Left renal cortex interstitium (tissue), 4 donors: ENCODE measurements at regions not wholly inside any gene's neighbourhood (a gene's known extent, or its start where the extent isn't known, plus 50 kb on each side); places are given as distances from the start of the nearest gene placed in this dataset.

Experiments used
- DNase-seq, 4 donors: peaks; one replicate each; pipeline ENCODE4 v3.0.0-alpha.2; 2013; ENCODE audit warnings: low read depth in 4 of 4, low spot score in 2 of 4, missing footprints in 1 of 4

- DNase-seq, result no peak
Measured at GRCh38 chr14:62234849-62235248, 472.6 kb downstream of the SNAPC1 start.

GRCh38 chr14:62244221-62244620 lies 482.0 kb downstream of the SNAPC1 start:
- no peak for DNase-seq

GRCh38 chr14:62247266-62247665 lies 485.0 kb downstream of the SNAPC1 start:
- no peak for DNase-seq

- no peak for DNase-seq
Measured at GRCh38 chr14:62251237-62251636, 489.0 kb downstream of the SNAPC1 start.

- DNase-seq, result no peak
Measured at GRCh38 chr14:62253171-62253570, 491.0 kb downstream of the SNAPC1 start.

- no peak for DNase-seq
Measured at GRCh38 chr14:62253911-62254310, 491.7 kb downstream of the SNAPC1 start.

GRCh38 chr14:62269204-62269603 lies 507.0 kb downstream of the SNAPC1 start:
- no peak for DNase-seq

GRCh38 chr14:62270236-62270635 lies 508.0 kb downstream of the SNAPC1 start:
- DNase-seq, result no peak

GRCh38 chr14:62280366-62280765 lies 518.1 kb downstream of the SNAPC1 start:
- no peak for DNase-seq

- DNase-seq, result no peak
Measured at GRCh38 chr14:62283837-62284236, 521.6 kb downstream of the SNAPC1 start.

- DNase-seq, result no peak
Measured at GRCh38 chr14:62289471-62289870, 527.3 kb downstream of the SNAPC1 start.

- DNase-seq, result no peak
Measured at GRCh38 chr14:62301080-62301479, 538.9 kb downstream of the SNAPC1 start.

GRCh38 chr14:62301911-62302310 lies 539.7 kb downstream of the SNAPC1 start:
- no peak for DNase-seq

GRCh38 chr14:62303437-62303836 lies 541.2 kb downstream of the SNAPC1 start:
- DNase-seq, result no peak

GRCh38 chr14:62304257-62304656 lies 542.0 kb downstream of the SNAPC1 start:
- DNase-seq, result no peak

- DNase-seq, result no peak
Measured at GRCh38 chr14:62307844-62308243, 545.6 kb downstream of the SNAPC1 start.

GRCh38 chr14:62308316-62308715 lies 546.1 kb downstream of the SNAPC1 start:
- DNase-seq, result no peak

GRCh38 chr14:62308891-62309290 lies 546.7 kb downstream of the SNAPC1 start:
- DNase-seq, result peak in 2 of 4 donors; percentile 10

GRCh38 chr14:62313212-62313611 lies 551.0 kb downstream of the SNAPC1 start:
- no peak for DNase-seq

GRCh38 chr14:62314221-62314620 lies 552.0 kb downstream of the SNAPC1 start:
- DNase-seq, result no peak

GRCh38 chr14:62314871-62315270 lies 552.7 kb downstream of the SNAPC1 start:
- no peak for DNase-seq

GRCh38 chr14:62315631-62316030 lies 553.4 kb downstream of the SNAPC1 start:
- no peak for DNase-seq

GRCh38 chr14:62322216-62322615 lies 560.0 kb downstream of the SNAPC1 start:
- no peak for DNase-seq

- DNase-seq, result no peak
Measured at GRCh38 chr14:62329427-62329826, 567.2 kb downstream of the SNAPC1 start.
